GM12878 (cell line): ENCODE measurements at regions not wholly inside any gene's neighbourhood (a gene's known extent, or its start where the extent isn't known, plus 50 kb on each side); places are given as distances from the start of the nearest gene placed in this dataset.

Source experiments
- ATAC-seq: fragments of 200-7000 bp; cut with Tn5 transposase; 3 replicates; pipeline ENCODE4 v1.9.1; 2020; ENCODE audit warnings: mild to moderate bottlenecking, moderate library complexity
- BruUV-seq: library from RNA; stranded (reverse); fragments of 400-500 nt; replicated peaks from 2 replicates; lab custom pipeline; 2021; lab: Mats Ljungman, UMichigan
- CTCF ChIA-PET: fragments of 300-600 bp; sonication (Branson Sonifier 250); formaldehyde crosslinking; extraction: SDS; loops from one replicate; lab custom pipeline; 2021; ENCODE audit warnings: inconsistent platforms; lab: Yijun Ruan, JAX
- POLR2A ChIA-PET: fragments of 350-600 bp; formaldehyde crosslinking; extraction: SDS; loops from one replicate; lab custom pipeline; 2021; ENCODE audit warnings: inconsistent platforms; lab: Charles Lee
- RAD21 ChIA-PET: fragments of 300-600 bp; sonication (Branson Sonifier 250); formaldehyde crosslinking; loops from one replicate; lab custom pipeline; 2023; ENCODE audit warnings: antibody characterized with exemption; ENCODE audit not compliant: unreplicated experiment; lab: Charles Lee
- SMC1A ChIA-PET: fragments of 300-600 bp; sonication (Branson Sonifier 250); formaldehyde crosslinking; loops from one replicate; lab custom pipeline; 2023; ENCODE audit not compliant: unreplicated experiment, uncharacterized antibody; lab: Charles Lee
- DNase-seq: peaks from one replicate; pipeline ENCODE4 v3.0.0-alpha.2; 2011; ENCODE audit warnings: low read depth, low spot score
- FAIRE-seq: peaks from 3 replicates; lab custom pipeline; 2011; peaks lifted over from hg19 to GRCh38; lab: Jason Lieb, UNC
- H2AFZ ChIP-seq: 2 replicates; pipeline ENCODE4 v1.6.0; 2011; ENCODE audit warnings: low read depth, low read length, control low read depth; ENCODE audit not compliant: control insufficient read depth
- H3K27ac ChIP-seq: 2 replicates; pipeline ENCODE4 v1.5.1; 2011; ENCODE audit warnings: control low read depth; ENCODE audit not compliant: control insufficient read depth, insufficient read depth
- H3K27me3 ChIP-seq, 2 experiments: replicated peaks in 1 of 2; 2 replicates each; pipeline versions ENCODE4 v1.6.0 to v1.6.1; 2011; ENCODE audit warnings: low read length in 1 of 2; ENCODE audit not compliant: control insufficient read depth in 2 of 2, insufficient read depth in 2 of 2
- H3K36me3 ChIP-seq, 2 experiments: 2 replicates each; pipeline ENCODE4 v1.5.1; 2011; ENCODE audit warnings: low read length in 1 of 2; ENCODE audit not compliant: control insufficient read depth in 2 of 2, insufficient read depth in 2 of 2
- H3K4me1 ChIP-seq: 2 replicates; pipeline ENCODE4 v1.6.1; 2011; ENCODE audit warnings: mild to moderate bottlenecking, low read length, moderate library complexity, mixed read lengths; ENCODE audit not compliant: control insufficient read depth, insufficient read depth
- H3K4me2 ChIP-seq: 2 replicates; pipeline ENCODE4 v1.6.0; 2011; ENCODE audit warnings: control low read depth; ENCODE audit not compliant: control insufficient read depth, insufficient read depth
- H3K4me3 ChIP-seq: fragments of 200-600 bp; sonication (generic); 2 replicates; pipeline ENCODE4 v1.5.1; 2016
- H3K79me2 ChIP-seq: 2 replicates; pipeline ENCODE4 v1.6.0; 2011; ENCODE audit warnings: low read length; ENCODE audit not compliant: control insufficient read depth, insufficient read depth
- H3K9ac ChIP-seq: 2 replicates; pipeline ENCODE4 v1.8.0; 2011; ENCODE audit warnings: low read length, control low read depth, mixed read lengths; ENCODE audit not compliant: control insufficient read depth, insufficient read depth
- H3K9me3 ChIP-seq: replicated peaks from 3 replicates; pipeline ENCODE4 v1.5.1; 2011; ENCODE audit warnings: mild to moderate bottlenecking, low read length; ENCODE audit not compliant: control insufficient read depth, insufficient read depth
- H4K20me1 ChIP-seq: 2 replicates; pipeline ENCODE4 v1.6.0; 2011; ENCODE audit not compliant: control insufficient read depth, insufficient read depth
- CREB1 ChIP-seq: IDR thresholded peaks from 2 replicates; pipeline ENCODE4 v1.6.1; 2012; ENCODE audit warnings: low read depth, mild to moderate bottlenecking, inconsistent platforms
- CTCF ChIP-seq, 3 experiments: IDR thresholded peaks in 2 of 3; conservative IDR thresholded peaks in 1 of 3; 2 replicates each; pipeline ENCODE4 v1.5.1; 2011; ENCODE audit warnings: low read depth in 3 of 3, low read length in 3 of 3, mild to moderate bottlenecking in 3 of 3, control low read depth in 2 of 3, moderate library complexity in 2 of 3, inconsistent platforms in 1 of 3, mixed read lengths in 1 of 3; ENCODE audit not compliant: control insufficient read depth in 2 of 3, insufficient read depth in 1 of 3; ENCODE audit errors: extremely low read depth in 1 of 3
- EED ChIP-seq: sonication (generic); IDR thresholded peaks from 2 replicates; pipeline ENCODE4 v1.6.1; 2016; ENCODE audit warnings: antibody characterized with exemption, low read depth
- EGR1 ChIP-seq, 2 experiments: IDR thresholded peaks; 1 replicate in 1 of 2; 2 replicates in 1 of 2; pipeline ENCODE4 v1.6.1; 2011 to 2012; ENCODE audit warnings: low read depth in 2 of 2, low read length in 2 of 2, borderline replicate concordance in 1 of 2, mild to moderate bottlenecking in 1 of 2, moderate library complexity in 1 of 2
- HDAC6 ChIP-seq: fragments of 200-600 bp; sonication (generic); IDR thresholded peaks from one replicate; pipeline ENCODE4 v1.8.0; 2017; ENCODE audit warnings: antibody characterized with exemption; ENCODE audit not compliant: unreplicated experiment
- KLF5 ChIP-seq: fragments of 450-650 bp; IDR thresholded peaks from 2 replicates; pipeline ENCODE4 v1.6.1; 2014; ENCODE audit warnings: mild to moderate bottlenecking; ENCODE audit not compliant: partially characterized antibody
- MLLT1 ChIP-seq: fragments of 450-650 bp; IDR thresholded peaks from 2 replicates; pipeline ENCODE4 v1.6.1; 2016; ENCODE audit warnings: mild to moderate bottlenecking
- PAX8 ChIP-seq: fragments of 450-650 bp; IDR thresholded peaks from 2 replicates; pipeline ENCODE4 v1.6.1; 2017; ENCODE audit warnings: mild to moderate bottlenecking, moderate library complexity
- REST ChIP-seq: IDR thresholded peaks from 2 replicates; pipeline ENCODE4 v1.6.1; 2012; ENCODE audit warnings: mild to moderate bottlenecking, low read depth, low read length
- SRF ChIP-seq, 2 experiments: IDR thresholded peaks; 2 replicates each; pipeline ENCODE4 v1.6.1; 2011; ENCODE audit warnings: low read depth in 2 of 2, low read length in 2 of 2, mild to moderate bottlenecking in 1 of 2, moderate library complexity in 1 of 2
- WGBS: methylation state at CpG from one replicate; pipeline ENCODE4 v1.1.6; 2016; ENCODE audit warnings: low lambda C conversion rate; ENCODE audit not compliant: insufficient replicate concordance, insufficient coverage; ENCODE audit errors: missing lambda C conversion rate; 5-methylcytosine and 5-hydroxymethylcytosine counted together
- in situ Hi-C: fragments of 300-500 bp; cut with MboI; formaldehyde crosslinking; loops from 9 replicates; pipeline ENCODE4 v1.14.3; 2018; ENCODE audit warnings: mixed read lengths
- intact Hi-C: fragments of 100-400 bp; cut with micrococcal nuclease; formaldehyde crosslinking; loops from one replicate; pipeline ENCODE4 v1.14.2; 2022; ENCODE audit not compliant: unreplicated experiment

- H3K9me3 ChIP-seq = no peaks in the 10 kb centered on the region
- intact Hi-C loops = no loop called here
- ChIA-PET RAD21 (interaction anchor here (1.0 kb wide), 1 partner anchor 34 kb away, joined by 3 read pairs; no protein-coding TSS in a partner anchor), CTCF (interaction anchor here (1.3 kb wide), 1 partner anchor 23 kb away, joined by 3 read pairs; no protein-coding TSS in a partner anchor), POLR2A (no interaction called here), SMC1A (interaction anchor here (1.3 kb wide), 1 partner anchor 12 kb away, joined by 3 read pairs; no protein-coding TSS in a partner anchor)
- DNase-seq = no peak
- H3K4me1 ChIP-seq = no peaks in the 10 kb centered on the region
- no peak for FAIRE-seq
- no peak for ATAC-seq
- no peaks in the 10 kb centered on the region for H3K36me3 ChIP-seq
- no peaks in the 10 kb centered on the region for H4K20me1 ChIP-seq
- no peak overlapping the region for H2AFZ ChIP-seq
- H3K9ac ChIP-seq = no peak overlapping the region
- WGBS = 64% methylated on average over 2 of the region's 2 CpGs
- TF ChIP-seq EGR1 (IDR thresholded peaks at IDR 0.05; ENCODE audit: borderline replicate concordance in 1 of 2, low read depth in 2 of 2, low read length in 2 of 2) (no peak), KLF5 (no peak), MLLT1 (no peak), CREB1 (no peak), PAX8 (no peak), EED (no peak), CTCF (IDR thresholded peaks at IDR 0.05 in 2 of 3, conservative IDR thresholded peaks at IDR 0.05 in 1 of 3; ENCODE audit: control insufficient read depth in 2 of 3, extremely low read depth in 1 of 3, insufficient read depth in 1 of 3, low read depth in 3 of 3, low read length in 3 of 3) (no peak), REST (no peak), HDAC6 (no peak), SRF (IDR thresholded peaks at IDR 0.05; ENCODE audit: low read depth in 2 of 2, low read length in 2 of 2) (no peak)
- BruUV-seq = no TSS peak
- H3K4me2 ChIP-seq = no peak overlapping the region
- H3K79me2 ChIP-seq = no peaks in the 10 kb centered on the region
- H3K27ac ChIP-seq = no peak overlapping the region
- H3K27me3 ChIP-seq = no peaks in the 10 kb centered on the region
- H3K4me3 ChIP-seq = no peak overlapping the region
- in situ Hi-C loops = no loop called here
Measured at GRCh38 chr6:105537981-105538578, 135.2 kb upstream of the PREP start.
